Mesothelial cell of epicardium (in vitro differentiated cells): ENCODE measurements at regions not wholly inside any gene's neighbourhood (a gene's known extent, or its start where the extent isn't known, plus 50 kb on each side); places are given as distances from the start of the nearest gene placed in this dataset.

Experiments
- DNase-seq, 2 experiments: peaks; one replicate each; pipeline ENCODE4 v3.0.0; 2021; ENCODE audit warnings: low spot score in 2 of 2; ENCODE audit not compliant: unreplicated experiment in 2 of 2
- H3K27ac Mint-ChIP-seq: 2 replicates; pipeline ENCODE4 v1.8.0; 2021; ENCODE audit warnings: mixed read lengths
- H3K27me3 Mint-ChIP-seq: 2 replicates; pipeline ENCODE4 v1.8.0; 2021; ENCODE audit warnings: low read depth, mixed read lengths
- H3K36me3 Mint-ChIP-seq: 2 replicates; pipeline ENCODE4 v1.8.0; 2021; ENCODE audit warnings: mixed read lengths
- H3K4me1 Mint-ChIP-seq: 2 replicates; pipeline ENCODE4 v1.8.0; 2021; ENCODE audit warnings: mixed read lengths
- H3K4me3 Mint-ChIP-seq: 2 replicates; pipeline ENCODE4 v1.8.0; 2021; ENCODE audit warnings: mild to moderate bottlenecking, moderate library complexity, mixed read lengths
- H3K9me3 Mint-ChIP-seq: 2 replicates; pipeline ENCODE4 v1.8.0; 2021; ENCODE audit warnings: mixed read lengths
- TF ChIP-seq, protein P1 (sequence below): fragments of 200-600 bp; sonication (generic); IDR thresholded peaks from one replicate; pipeline ENCODE4 v1.5.0; 2021; ENCODE audit warnings: antibody characterized with exemption; ENCODE audit not compliant: unreplicated experiment

DNA sequence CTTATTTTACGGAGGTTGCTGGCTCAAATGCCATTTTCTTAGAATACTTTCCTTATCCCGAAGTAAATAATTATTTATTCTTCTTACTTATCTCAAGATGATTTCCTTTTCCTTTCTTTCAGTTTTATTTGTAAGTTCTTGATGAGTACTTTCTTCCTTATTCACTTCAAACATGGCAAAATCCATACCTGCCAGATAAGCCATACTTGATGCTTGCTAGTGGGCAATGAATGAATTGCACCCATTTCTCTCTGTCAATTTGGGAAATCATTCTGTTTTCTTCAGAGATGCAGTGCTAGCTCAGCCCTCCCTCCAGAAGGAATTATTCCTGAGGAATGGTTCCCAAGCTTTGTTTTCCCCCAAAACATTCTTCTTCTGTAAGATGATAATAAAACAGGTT lies 598.3 kb downstream of the SPRY1 start:
- Mint-ChIP-seq H3K4me1 (peaks cover 3% of the 10 kb centered on the region), H3K4me3 (no peak overlapping the region), H3K36me3 (peaks cover 9% of the 10 kb centered on the region), H3K27me3 (no peaks in the 10 kb centered on the region), H3K9me3 (peaks cover 13% of the 10 kb centered on the region), H3K27ac (no peak overlapping the region)
- no peak for DNase-seq
- TF ChIP-seq, protein P1, sequence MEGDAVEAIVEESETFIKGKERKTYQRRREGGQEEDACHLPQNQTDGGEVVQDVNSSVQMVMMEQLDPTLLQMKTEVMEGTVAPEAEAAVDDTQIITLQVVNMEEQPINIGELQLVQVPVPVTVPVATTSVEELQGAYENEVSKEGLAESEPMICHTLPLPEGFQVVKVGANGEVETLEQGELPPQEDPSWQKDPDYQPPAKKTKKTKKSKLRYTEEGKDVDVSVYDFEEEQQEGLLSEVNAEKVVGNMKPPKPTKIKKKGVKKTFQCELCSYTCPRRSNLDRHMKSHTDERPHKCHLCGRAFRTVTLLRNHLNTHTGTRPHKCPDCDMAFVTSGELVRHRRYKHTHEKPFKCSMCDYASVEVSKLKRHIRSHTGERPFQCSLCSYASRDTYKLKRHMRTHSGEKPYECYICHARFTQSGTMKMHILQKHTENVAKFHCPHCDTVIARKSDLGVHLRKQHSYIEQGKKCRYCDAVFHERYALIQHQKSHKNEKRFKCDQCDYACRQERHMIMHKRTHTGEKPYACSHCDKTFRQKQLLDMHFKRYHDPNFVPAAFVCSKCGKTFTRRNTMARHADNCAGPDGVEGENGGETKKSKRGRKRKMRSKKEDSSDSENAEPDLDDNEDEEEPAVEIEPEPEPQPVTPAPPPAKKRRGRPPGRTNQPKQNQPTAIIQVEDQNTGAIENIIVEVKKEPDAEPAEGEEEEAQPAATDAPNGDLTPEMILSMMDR = no peak

DNA sequence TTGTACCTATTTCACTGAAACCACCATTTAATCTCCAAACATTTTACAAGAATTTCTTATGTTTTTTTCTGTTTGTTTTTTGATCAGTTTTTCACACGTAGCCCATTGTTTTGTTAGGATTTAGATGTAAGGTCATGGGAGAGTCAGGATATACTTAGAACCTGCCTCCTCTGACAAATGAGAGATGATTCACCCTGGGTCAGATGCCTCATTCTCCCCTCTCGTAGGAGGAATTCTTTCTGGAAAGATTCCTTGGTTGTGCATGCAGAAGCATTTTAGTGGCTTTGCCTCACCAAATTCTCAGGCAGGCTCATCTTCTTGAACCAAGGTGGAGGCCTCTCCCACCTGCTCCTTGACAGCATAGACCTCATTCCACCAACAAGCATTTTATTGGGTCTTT lies 599.3 kb downstream of the SPRY1 start:
- Mint-ChIP-seq H3K27ac (no peak overlapping the region), H3K4me3 (no peak overlapping the region), H3K27me3 (no peaks in the 10 kb centered on the region), H3K9me3 (peaks cover 13% of the 10 kb centered on the region), H3K4me1 (peaks cover 3% of the 10 kb centered on the region), H3K36me3 (peaks cover 9% of the 10 kb centered on the region)
- TF ChIP-seq, protein P1 = no peak
- DNase-seq = no peak

DNA sequence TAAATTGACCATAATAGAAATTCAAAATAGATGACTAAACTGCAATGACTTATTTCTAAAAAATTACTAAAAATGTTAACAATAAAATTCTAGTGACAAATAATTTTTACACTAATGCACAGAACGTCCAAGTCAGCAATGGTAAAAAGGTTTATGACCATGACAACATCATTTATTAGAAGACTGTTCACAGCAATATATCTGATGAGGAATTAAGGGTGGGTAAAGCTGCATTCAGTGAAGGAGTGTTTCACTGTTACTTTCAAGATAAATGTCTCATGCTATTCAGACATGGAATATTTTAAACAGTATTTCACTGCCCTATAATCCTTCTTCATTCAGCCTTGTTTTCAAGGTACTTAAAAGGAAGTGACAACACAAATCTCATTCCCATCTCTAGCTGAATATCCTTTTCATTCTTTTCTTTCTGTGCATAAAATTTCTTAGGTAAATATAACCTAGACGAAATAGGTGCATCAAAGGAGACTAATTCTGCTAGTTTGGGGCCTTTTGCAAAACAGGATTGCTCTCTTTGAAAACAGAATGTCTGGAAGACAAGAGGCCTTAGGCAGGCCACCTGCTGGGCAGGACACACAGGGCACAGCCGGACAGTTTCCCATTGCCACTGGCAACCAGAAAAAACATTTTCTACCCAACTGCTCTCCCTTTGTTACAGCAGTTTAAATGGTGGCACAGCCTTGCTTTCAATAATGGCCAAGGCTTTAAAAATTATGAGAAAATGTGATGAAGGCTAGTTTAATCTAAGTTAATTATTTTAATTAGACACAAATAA lies 600.3 kb downstream of the SPRY1 start:
- Mint-ChIP-seq H3K36me3 (peaks cover 5% of the 10 kb centered on the region), H3K27ac (peak overlapping the region; percentile 39), H3K9me3 (peaks cover 7% of the 10 kb centered on the region), H3K4me3 (no peak overlapping the region), H3K27me3 (no peaks in the 10 kb centered on the region), H3K4me1 (peaks cover 3% of the 10 kb centered on the region)
- TF ChIP-seq, protein P1 = no peak
- no peak for DNase-seq

DNA sequence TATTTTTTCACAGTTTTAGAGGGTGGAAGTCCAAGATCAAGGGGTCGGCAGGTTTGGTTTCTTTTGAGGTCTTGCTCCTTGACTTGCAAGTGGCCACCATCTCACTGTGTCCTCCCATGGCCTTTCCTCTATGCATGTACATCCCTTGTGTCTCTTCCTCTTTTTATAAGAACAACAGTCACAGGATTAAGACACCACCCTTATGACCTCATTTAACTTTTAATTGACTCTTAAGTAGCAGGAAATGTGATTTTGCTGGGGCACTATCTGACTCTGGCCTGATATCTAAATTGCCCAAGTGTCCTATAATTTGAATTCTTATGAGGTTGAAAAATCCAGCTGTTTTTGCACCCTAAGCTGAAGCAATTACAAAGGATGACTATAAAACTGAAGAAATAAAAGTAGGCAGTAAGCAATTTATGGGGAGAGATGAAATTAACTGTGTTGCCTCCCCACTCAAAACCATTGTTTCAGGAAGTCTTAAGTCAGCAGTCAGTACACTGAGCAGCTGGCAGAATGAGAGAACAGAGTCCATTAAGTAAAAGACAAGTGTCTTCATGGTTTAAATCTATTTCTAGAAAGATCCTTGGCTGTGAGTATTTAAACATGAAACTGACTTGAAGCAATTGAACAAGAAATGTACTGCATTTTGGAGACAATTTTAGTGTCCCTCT lies 601.3 kb downstream of the SPRY1 start:
- H3K36me3 Mint-ChIP-seq = no peaks in the 10 kb centered on the region
- TF ChIP-seq, protein P1 = no peak
- no peak overlapping the region for H3K4me3 Mint-ChIP-seq
- no peaks in the 10 kb centered on the region for H3K27me3 Mint-ChIP-seq
- DNase-seq = no peak
- no peaks in the 10 kb centered on the region for H3K9me3 Mint-ChIP-seq
- H3K4me1 Mint-ChIP-seq = peaks cover 3% of the 10 kb centered on the region
- no peak overlapping the region for H3K27ac Mint-ChIP-seq

DNA sequence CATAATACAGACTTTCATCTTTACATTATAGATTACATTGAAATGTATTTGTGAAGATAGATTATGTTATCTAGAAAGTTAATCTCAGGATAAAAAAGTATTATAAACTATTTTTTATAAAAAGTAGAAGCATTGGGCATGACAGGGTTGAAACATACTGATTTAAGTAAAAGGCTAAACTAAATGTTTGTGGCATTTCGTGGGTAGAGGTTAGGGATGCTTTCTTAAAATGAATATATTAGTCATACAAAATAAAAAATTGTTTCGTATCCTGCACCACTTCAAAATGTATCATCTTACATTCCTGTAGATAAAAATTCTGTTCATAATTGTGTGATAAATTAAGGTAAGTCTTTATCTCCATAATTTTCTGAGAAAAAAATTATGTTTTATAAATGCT lies 603.6 kb downstream of the SPRY1 start:
- H3K4me3 Mint-ChIP-seq = no peak overlapping the region
- H3K27me3 Mint-ChIP-seq = no peaks in the 10 kb centered on the region
- DNase-seq = no peak
- H3K27ac Mint-ChIP-seq = no peak overlapping the region
- TF ChIP-seq, protein P1 = no peak
- H3K9me3 Mint-ChIP-seq = peaks cover 9% of the 10 kb centered on the region
- peaks cover 3% of the 10 kb centered on the region for H3K4me1 Mint-ChIP-seq
- no peaks in the 10 kb centered on the region for H3K36me3 Mint-ChIP-seq
